K562 (cell line): ENCODE measurements at regions not wholly inside any gene's neighbourhood (a gene's known extent, or its start where the extent isn't known, plus 50 kb on each side); places are given as distances from the start of the nearest gene placed in this dataset.

Experiments used
- ATAC-seq: fragments of 200-7000 bp; cut with Tn5 transposase; 3 replicates; pipeline ENCODE4 v1.9.1; 2020; ENCODE audit warnings: moderate library complexity
- BruUV-seq: library from RNA; stranded (reverse); fragments of 400-500 nt; replicated peaks from 2 replicates; lab custom pipeline; 2021; lab: Mats Ljungman, UMichigan
- CTCF ChIA-PET: fragments of 300-600 bp; formaldehyde crosslinking; extraction: SDS; loops from one replicate; lab custom pipeline; 2021; ENCODE audit warnings: low intra/inter-chr PET ratio; lab: Yijun Ruan, JAX
- POLR2A ChIA-PET: fragments of 300-600, 350-650 bp; sonication (Branson Sonifier 250); formaldehyde crosslinking; extraction: SDS; loops from one replicate; lab custom pipeline; 2021; ENCODE audit warnings: antibody characterized with exemption, inconsistent platforms; lab: Yijun Ruan, JAX
- DNase-seq, 4 experiments: peaks; one replicate each; pipeline versions ENCODE4 v3.0.0 to v3.0.0-alpha.2; 2011 to 2018; ENCODE audit warnings: low spot score in 3 of 4, mixed read lengths in 3 of 4; ENCODE audit errors: extremely low read depth in 1 of 4
- FAIRE-seq: peaks from 2 replicates; lab custom pipeline; 2011; peaks lifted over from hg19 to GRCh38; lab: Jason Lieb, UNC
- H2AFZ ChIP-seq: 2 replicates; pipeline ENCODE4 v1.6.0; 2011; ENCODE audit warnings: low read depth, low read length, control low read depth, inconsistent platforms
- H3K27ac ChIP-seq: fragments of 200-600 bp; 3 replicates; pipeline ENCODE4 v1.8.0; 2011; ENCODE audit warnings: low read depth, mild to moderate bottlenecking, control low read depth, inconsistent platforms, low read length, moderate library complexity, mixed read lengths; ENCODE audit errors: extremely low read depth
- H3K27me3 ChIP-seq, 2 experiments: fragments of 300-600 bp in 1 of 2; 2 replicates in 1 of 2; 3 replicates in 1 of 2; pipeline versions ENCODE4 v1.6.0 to v1.8.0; 2011; ENCODE audit warnings: inconsistent platforms in 2 of 2, low read length in 2 of 2, mild to moderate bottlenecking in 1 of 2, mixed read lengths in 1 of 2, moderate library complexity in 1 of 2; ENCODE audit not compliant: control insufficient read depth in 2 of 2, insufficient read depth in 2 of 2
- H3K36me3 ChIP-seq: fragments of 300-600 bp; 3 replicates; pipeline ENCODE4 v1.8.0; 2011; ENCODE audit warnings: mild to moderate bottlenecking, low read length, inconsistent platforms; ENCODE audit not compliant: control insufficient read depth, insufficient read depth
- H3K4me1 ChIP-seq, 2 experiments: fragments of 200-600 bp in 1 of 2; replicated peaks in 1 of 2; 2 replicates in 1 of 2; 3 replicates in 1 of 2; pipeline versions ENCODE4 v1.5.1 to v1.8.0; 2011; ENCODE audit warnings: inconsistent platforms in 2 of 2, low read length in 2 of 2, mild to moderate bottlenecking in 1 of 2, mixed read lengths in 1 of 2, moderate library complexity in 1 of 2; ENCODE audit not compliant: control insufficient read depth in 2 of 2, insufficient read depth in 2 of 2
- H3K4me2 ChIP-seq: 2 replicates; pipeline ENCODE4 v1.6.1; 2011; ENCODE audit warnings: low read length, control low read depth, inconsistent platforms, mixed read lengths; ENCODE audit not compliant: insufficient read depth
- H3K4me3 ChIP-seq: fragments of 200-600 bp; sonication (generic), shearing (Covaris generic); 2 replicates; pipeline ENCODE4 v1.5.1; 2016; ENCODE audit warnings: control low read depth, inconsistent platforms
- H3K79me2 ChIP-seq: fragments of 200-600 bp; 3 replicates; pipeline ENCODE4 v1.8.0; 2011; ENCODE audit warnings: low read length, inconsistent platforms; ENCODE audit not compliant: control insufficient read depth, insufficient read depth
- H3K9ac ChIP-seq, 2 experiments: 2 replicates each; pipeline versions ENCODE4 v1.6.0 to v1.6.1; 2011; ENCODE audit warnings: low read depth in 2 of 2, low read length in 2 of 2, control low read depth in 1 of 2, inconsistent platforms in 1 of 2, mild to moderate bottlenecking in 1 of 2, mixed read lengths in 1 of 2; ENCODE audit not compliant: insufficient read depth in 1 of 2
- H3K9me1 ChIP-seq: one replicate; pipeline ENCODE4 v1.6.0; 2011; ENCODE audit warnings: inconsistent platforms, mild to moderate bottlenecking, low read length, moderate library complexity; ENCODE audit not compliant: control insufficient read depth, insufficient read depth
- H3K9me3 ChIP-seq: replicated peaks from 2 replicates; pipeline ENCODE4 v1.5.1; 2011; ENCODE audit warnings: low read depth, low read length, inconsistent platforms; ENCODE audit not compliant: control insufficient read depth, insufficient read depth
- H4K20me1 ChIP-seq: replicated peaks from 2 replicates; pipeline ENCODE4 v1.6.1; 2011; ENCODE audit warnings: low read length, inconsistent platforms, mixed read lengths; ENCODE audit not compliant: control insufficient read depth, insufficient read depth
- ARID1B ChIP-seq: fragments of 450-650 bp; IDR thresholded peaks from 2 replicates; pipeline ENCODE4 v1.6.1; 2016; ENCODE audit warnings: antibody characterized with exemption, mild to moderate bottlenecking, inconsistent platforms
- CBX1 ChIP-seq: sonication (generic); IDR thresholded peaks from 2 replicates; pipeline ENCODE4 v1.6.1; 2016; ENCODE audit warnings: antibody characterized with exemption, low read depth, mild to moderate bottlenecking
- DNMT1 ChIP-seq: fragments of 450-650 bp; IDR thresholded peaks from 2 replicates; pipeline ENCODE4 v1.6.1; 2016; ENCODE audit warnings: antibody characterized with exemption, mild to moderate bottlenecking
- EGR1 ChIP-seq: fragments of 450-650 bp; conservative IDR thresholded peaks from 2 replicates; pipeline ENCODE4 v1.6.1; 2017; ENCODE audit warnings: mild to moderate bottlenecking
- HNRNPH1 ChIP-seq: fragments of 200-400 bp; formaldehyde crosslinking; optimal IDR thresholded peaks from 2 replicates; pipeline ENCODE3; 2017; ENCODE audit warnings: low read depth, mild to moderate bottlenecking, low read length, moderate library complexity
- HNRNPL ChIP-seq: fragments of 200-400 bp; formaldehyde crosslinking; IDR thresholded peaks from 2 replicates; pipeline ENCODE4 v1.6.1; 2017; ENCODE audit warnings: low read depth, mild to moderate bottlenecking, low read length
- KAT8 ChIP-seq: fragments of 450-650 bp; IDR thresholded peaks from 2 replicates; pipeline ENCODE4 v1.6.1; 2016; ENCODE audit warnings: low read depth, mild to moderate bottlenecking
- MEF2D ChIP-seq: conservative IDR thresholded peaks from 2 replicates; pipeline ENCODE4 v1.6.1; 2016; ENCODE audit warnings: low read depth, missing genetic modification characterization, missing compliant biosample characterization
- MTA1 ChIP-seq: fragments of 450-650 bp; IDR thresholded peaks from 2 replicates; pipeline ENCODE4 v1.6.1; 2017; ENCODE audit warnings: borderline replicate concordance
- USF2 ChIP-seq: sonication (generic); formaldehyde crosslinking; IDR thresholded peaks from 2 replicates; pipeline ENCODE4 v1.5.0; 2020; ENCODE audit warnings: missing genetic modification reagents
- ZNF282 ChIP-seq: sonication (generic); formaldehyde crosslinking; IDR thresholded peaks from 2 replicates; pipeline ENCODE4 v1.8.1; 2023; ENCODE audit warnings: missing genetic modification reagents
- ZNF79 ChIP-seq: fragments of 250-450 bp; sonication (Bioruptor Pico); IDR thresholded peaks from 2 replicates; pipeline ENCODE4 v1.4.0; 2020; ENCODE audit warnings: low read depth, mild to moderate bottlenecking, moderate library complexity
- WGBS: fragments of 100-300 bp; shearing (Covaris generic); methylation state at CpG from one replicate; pipeline ENCODE4 v1.1.6; 2016; ENCODE audit warnings: low coverage, mixed read lengths; ENCODE audit not compliant: insufficient coverage; ENCODE audit errors: missing lambda C conversion rate; 5-methylcytosine and 5-hydroxymethylcytosine counted together
- in situ Hi-C: fragments of 300-500 bp; cut with MboI; formaldehyde crosslinking; loops from 4 replicates; pipeline ENCODE4 v1.15.0; 2018; ENCODE audit warnings: inconsistent platforms, mixed read lengths
- intact Hi-C: fragments of 100-400 bp; cut with micrococcal nuclease; formaldehyde crosslinking; loops from 2 replicates; pipeline ENCODE4 v1.14.2; 2022
- TF ChIP-seq, protein P1 (sequence below): fragments of 450-650 bp; IDR thresholded peaks from 2 replicates; pipeline ENCODE4 v1.6.1; 2017; ENCODE audit warnings: antibody characterized with exemption
- TF ChIP-seq, protein P2 (sequence below): IDR thresholded peaks from 2 replicates; pipeline ENCODE4 v1.6.1; 2012; ENCODE audit warnings: low read depth, low read length, improper control_type of control experiment, borderline replicate concordance
- TF ChIP-seq, protein P3 (sequence below): fragments of 450-650 bp; IDR thresholded peaks from 2 replicates; pipeline ENCODE4 v1.6.1; 2016; ENCODE audit warnings: mild to moderate bottlenecking

GRCh38 chr12:42992826-42993225, 403.3 kb upstream of the PRICKLE1 start:
- ATAC-seq (no peak), DNase-seq (no peak), FAIRE-seq (no peak)
- H3K36me3 ChIP-seq, result no peaks in the 10 kb centered on the region
- H2AFZ ChIP-seq, result no peak overlapping the region
- H3K9me1 ChIP-seq, result no peaks in the 10 kb centered on the region
- intact Hi-C loops (no loop called here), in situ Hi-C loops (no loop called here)
- no TSS peak for BruUV-seq
- no peak overlapping the region for H3K27ac ChIP-seq
- no peak overlapping the region for H3K4me3 ChIP-seq
- no peaks in the 10 kb centered on the region for H3K27me3 ChIP-seq
- H3K9me3 ChIP-seq, result no peaks in the 10 kb centered on the region
- no peaks in the 10 kb centered on the region for H3K79me2 ChIP-seq
- CTCF ChIA-PET, result no interaction called here
- WGBS, result 8% methylated on average over 2 of the region's 2 CpGs
- no peaks in the 10 kb centered on the region for H3K4me1 ChIP-seq
- TF ChIP-seq EGR1, result no peak
- TF ChIP-seq ZNF79 (CRISPR knock-in tag), result no peak
- TF ChIP-seq, protein P1, sequence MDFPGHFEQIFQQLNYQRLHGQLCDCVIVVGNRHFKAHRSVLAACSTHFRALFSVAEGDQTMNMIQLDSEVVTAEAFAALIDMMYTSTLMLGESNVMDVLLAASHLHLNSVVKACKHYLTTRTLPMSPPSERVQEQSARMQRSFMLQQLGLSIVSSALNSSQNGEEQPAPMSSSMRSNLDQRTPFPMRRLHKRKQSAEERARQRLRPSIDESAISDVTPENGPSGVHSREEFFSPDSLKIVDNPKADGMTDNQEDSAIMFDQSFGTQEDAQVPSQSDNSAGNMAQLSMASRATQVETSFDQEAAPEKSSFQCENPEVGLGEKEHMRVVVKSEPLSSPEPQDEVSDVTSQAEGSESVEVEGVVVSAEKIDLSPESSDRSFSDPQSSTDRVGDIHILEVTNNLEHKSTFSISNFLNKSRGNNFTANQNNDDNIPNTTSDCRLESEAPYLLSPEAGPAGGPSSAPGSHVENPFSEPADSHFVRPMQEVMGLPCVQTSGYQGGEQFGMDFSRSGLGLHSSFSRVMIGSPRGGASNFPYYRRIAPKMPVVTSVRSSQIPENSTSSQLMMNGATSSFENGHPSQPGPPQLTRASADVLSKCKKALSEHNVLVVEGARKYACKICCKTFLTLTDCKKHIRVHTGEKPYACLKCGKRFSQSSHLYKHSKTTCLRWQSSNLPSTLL, result no peak
- TF ChIP-seq, protein P2, sequence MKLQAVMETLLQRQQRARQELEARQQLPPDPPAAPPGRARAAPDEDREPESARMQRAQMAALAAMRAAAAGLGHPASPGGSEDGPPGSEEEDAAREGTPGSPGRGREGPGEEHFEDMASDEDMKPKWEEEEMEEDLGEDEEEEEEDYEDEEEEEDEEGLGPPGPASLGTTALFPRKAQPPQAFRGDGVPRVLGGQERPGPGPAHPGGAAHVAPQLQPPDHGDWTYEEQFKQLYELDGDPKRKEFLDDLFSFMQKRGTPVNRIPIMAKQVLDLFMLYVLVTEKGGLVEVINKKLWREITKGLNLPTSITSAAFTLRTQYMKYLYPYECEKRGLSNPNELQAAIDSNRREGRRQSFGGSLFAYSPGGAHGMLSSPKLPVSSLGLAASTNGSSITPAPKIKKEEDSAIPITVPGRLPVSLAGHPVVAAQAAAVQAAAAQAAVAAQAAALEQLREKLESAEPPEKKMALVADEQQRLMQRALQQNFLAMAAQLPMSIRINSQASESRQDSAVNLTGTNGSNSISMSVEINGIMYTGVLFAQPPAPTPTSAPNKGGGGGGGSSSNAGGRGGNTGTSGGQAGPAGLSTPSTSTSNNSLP, result no peak
- TF ChIP-seq, protein P3, sequence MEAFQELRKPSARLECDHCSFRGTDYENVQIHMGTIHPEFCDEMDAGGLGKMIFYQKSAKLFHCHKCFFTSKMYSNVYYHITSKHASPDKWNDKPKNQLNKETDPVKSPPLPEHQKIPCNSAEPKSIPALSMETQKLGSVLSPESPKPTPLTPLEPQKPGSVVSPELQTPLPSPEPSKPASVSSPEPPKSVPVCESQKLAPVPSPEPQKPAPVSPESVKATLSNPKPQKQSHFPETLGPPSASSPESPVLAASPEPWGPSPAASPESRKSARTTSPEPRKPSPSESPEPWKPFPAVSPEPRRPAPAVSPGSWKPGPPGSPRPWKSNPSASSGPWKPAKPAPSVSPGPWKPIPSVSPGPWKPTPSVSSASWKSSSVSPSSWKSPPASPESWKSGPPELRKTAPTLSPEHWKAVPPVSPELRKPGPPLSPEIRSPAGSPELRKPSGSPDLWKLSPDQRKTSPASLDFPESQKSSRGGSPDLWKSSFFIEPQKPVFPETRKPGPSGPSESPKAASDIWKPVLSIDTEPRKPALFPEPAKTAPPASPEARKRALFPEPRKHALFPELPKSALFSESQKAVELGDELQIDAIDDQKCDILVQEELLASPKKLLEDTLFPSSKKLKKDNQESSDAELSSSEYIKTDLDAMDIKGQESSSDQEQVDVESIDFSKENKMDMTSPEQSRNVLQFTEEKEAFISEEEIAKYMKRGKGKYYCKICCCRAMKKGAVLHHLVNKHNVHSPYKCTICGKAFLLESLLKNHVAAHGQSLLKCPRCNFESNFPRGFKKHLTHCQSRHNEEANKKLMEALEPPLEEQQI, result no peak
- TF ChIP-seq KAT8, result no peak
- TF ChIP-seq CBX1, result no peak
- TF ChIP-seq ZNF282 (CRISPR knock-in tag), result no peak
- no peak for TF ChIP-seq MTA1
- TF ChIP-seq HNRNPL, result no peak
- no peak for TF ChIP-seq ARID1B
- TF ChIP-seq MEF2D (tag), result no peak
- TF ChIP-seq DNMT1, result no peak
- no peak for TF ChIP-seq HNRNPH1
- TF ChIP-seq USF2, result no peak
- H3K9ac ChIP-seq, result no peak overlapping the region
- no peak overlapping the region for H3K4me2 ChIP-seq
- H4K20me1 ChIP-seq, result no peaks in the 10 kb centered on the region
- POLR2A ChIA-PET, result no interaction called here
